ENCODE measurements at regions not wholly inside any gene's neighbourhood (a gene's known extent, or its start where the extent isn't known, plus 50 kb on each side); places are given as distances from the start of the nearest gene placed in this dataset.

GRCh38 chr4:137740141-137740540, 207.8 kb upstream of the PCDH18 start:
- Mint-ChIP-seq H3K4me1 (no peaks in the 10 kb centered on the region), H3K27me3 (ENCODE audit: insufficient read depth, low read depth, poor library complexity) (no peaks in the 10 kb centered on the region), H3K9me3 (no peaks in the 10 kb centered on the region), H3K36me3 (ENCODE audit: low read depth) (no peaks in the 10 kb centered on the region), H3K27ac (no peak overlapping the region), H3K4me3 (no peak overlapping the region)
- TF ChIP-seq, protein P1, sequence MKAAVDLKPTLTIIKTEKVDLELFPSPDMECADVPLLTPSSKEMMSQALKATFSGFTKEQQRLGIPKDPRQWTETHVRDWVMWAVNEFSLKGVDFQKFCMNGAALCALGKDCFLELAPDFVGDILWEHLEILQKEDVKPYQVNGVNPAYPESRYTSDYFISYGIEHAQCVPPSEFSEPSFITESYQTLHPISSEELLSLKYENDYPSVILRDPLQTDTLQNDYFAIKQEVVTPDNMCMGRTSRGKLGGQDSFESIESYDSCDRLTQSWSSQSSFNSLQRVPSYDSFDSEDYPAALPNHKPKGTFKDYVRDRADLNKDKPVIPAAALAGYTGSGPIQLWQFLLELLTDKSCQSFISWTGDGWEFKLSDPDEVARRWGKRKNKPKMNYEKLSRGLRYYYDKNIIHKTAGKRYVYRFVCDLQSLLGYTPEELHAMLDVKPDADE (IDR thresholded peaks at IDR 0.05): no peak
- no peak for TF ChIP-seq EZH2 (IDR thresholded peaks at IDR 0.05; ENCODE audit: low read depth, unreplicated experiment)
- TF ChIP-seq ZNF114 (CRISPR knock-in tag; IDR thresholded peaks at IDR 0.05): no peak
- TF ChIP-seq, protein P2, sequence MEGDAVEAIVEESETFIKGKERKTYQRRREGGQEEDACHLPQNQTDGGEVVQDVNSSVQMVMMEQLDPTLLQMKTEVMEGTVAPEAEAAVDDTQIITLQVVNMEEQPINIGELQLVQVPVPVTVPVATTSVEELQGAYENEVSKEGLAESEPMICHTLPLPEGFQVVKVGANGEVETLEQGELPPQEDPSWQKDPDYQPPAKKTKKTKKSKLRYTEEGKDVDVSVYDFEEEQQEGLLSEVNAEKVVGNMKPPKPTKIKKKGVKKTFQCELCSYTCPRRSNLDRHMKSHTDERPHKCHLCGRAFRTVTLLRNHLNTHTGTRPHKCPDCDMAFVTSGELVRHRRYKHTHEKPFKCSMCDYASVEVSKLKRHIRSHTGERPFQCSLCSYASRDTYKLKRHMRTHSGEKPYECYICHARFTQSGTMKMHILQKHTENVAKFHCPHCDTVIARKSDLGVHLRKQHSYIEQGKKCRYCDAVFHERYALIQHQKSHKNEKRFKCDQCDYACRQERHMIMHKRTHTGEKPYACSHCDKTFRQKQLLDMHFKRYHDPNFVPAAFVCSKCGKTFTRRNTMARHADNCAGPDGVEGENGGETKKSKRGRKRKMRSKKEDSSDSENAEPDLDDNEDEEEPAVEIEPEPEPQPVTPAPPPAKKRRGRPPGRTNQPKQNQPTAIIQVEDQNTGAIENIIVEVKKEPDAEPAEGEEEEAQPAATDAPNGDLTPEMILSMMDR (conservative IDR thresholded peaks at IDR 0.05; ENCODE audit: low read depth in 2 of 2): no peak
- TF ChIP-seq, protein P3, sequence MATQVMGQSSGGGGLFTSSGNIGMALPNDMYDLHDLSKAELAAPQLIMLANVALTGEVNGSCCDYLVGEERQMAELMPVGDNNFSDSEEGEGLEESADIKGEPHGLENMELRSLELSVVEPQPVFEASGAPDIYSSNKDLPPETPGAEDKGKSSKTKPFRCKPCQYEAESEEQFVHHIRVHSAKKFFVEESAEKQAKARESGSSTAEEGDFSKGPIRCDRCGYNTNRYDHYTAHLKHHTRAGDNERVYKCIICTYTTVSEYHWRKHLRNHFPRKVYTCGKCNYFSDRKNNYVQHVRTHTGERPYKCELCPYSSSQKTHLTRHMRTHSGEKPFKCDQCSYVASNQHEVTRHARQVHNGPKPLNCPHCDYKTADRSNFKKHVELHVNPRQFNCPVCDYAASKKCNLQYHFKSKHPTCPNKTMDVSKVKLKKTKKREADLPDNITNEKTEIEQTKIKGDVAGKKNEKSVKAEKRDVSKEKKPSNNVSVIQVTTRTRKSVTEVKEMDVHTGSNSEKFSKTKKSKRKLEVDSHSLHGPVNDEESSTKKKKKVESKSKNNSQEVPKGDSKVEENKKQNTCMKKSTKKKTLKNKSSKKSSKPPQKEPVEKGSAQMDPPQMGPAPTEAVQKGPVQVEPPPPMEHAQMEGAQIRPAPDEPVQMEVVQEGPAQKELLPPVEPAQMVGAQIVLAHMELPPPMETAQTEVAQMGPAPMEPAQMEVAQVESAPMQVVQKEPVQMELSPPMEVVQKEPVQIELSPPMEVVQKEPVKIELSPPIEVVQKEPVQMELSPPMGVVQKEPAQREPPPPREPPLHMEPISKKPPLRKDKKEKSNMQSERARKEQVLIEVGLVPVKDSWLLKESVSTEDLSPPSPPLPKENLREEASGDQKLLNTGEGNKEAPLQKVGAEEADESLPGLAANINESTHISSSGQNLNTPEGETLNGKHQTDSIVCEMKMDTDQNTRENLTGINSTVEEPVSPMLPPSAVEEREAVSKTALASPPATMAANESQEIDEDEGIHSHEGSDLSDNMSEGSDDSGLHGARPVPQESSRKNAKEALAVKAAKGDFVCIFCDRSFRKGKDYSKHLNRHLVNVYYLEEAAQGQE (IDR thresholded peaks at IDR 0.05; ENCODE audit: unreplicated experiment): no peak
- no peak for TF ChIP-seq JUNB (IDR thresholded peaks at IDR 0.05; ENCODE audit: unreplicated experiment)
- TF ChIP-seq CREB1 (CRISPR knock-in tag; IDR thresholded peaks at IDR 0.05; ENCODE audit: low read depth): no peak
- TF ChIP-seq EZH2phosphoT487 (IDR thresholded peaks at IDR 0.05; ENCODE audit: unreplicated experiment): no peak
- TF ChIP-seq STAT1 (IDR thresholded peaks at IDR 0.05; ENCODE audit: unreplicated experiment): no peak
- TF ChIP-seq ZNF462 (CRISPR knock-in tag; IDR thresholded peaks at IDR 0.05): no peak
- TF ChIP-seq POLR2AphosphoS5 (IDR thresholded peaks at IDR 0.05; ENCODE audit: low read depth): no peak
- no peak for TF ChIP-seq ZNF331 (CRISPR knock-in tag; IDR thresholded peaks at IDR 0.05; ENCODE audit: low read depth)
- TF ChIP-seq NANOG (IDR thresholded peaks at IDR 0.05; ENCODE audit: borderline replicate concordance): no peak
- Histone ChIP-seq H3K9me2 (ENCODE audit: insufficient read depth) (no peaks in the 10 kb centered on the region), H3K27ac (ENCODE audit: low read depth) (no peak overlapping the region), H3K4me2 (no peak overlapping the region), H4K20me1 (replicated peaks; ENCODE audit: insufficient read depth) (no peaks in the 10 kb centered on the region), H2AFZ (no peak overlapping the region), H3K79me2 (replicated peaks; ENCODE audit: insufficient read depth) (no peaks in the 10 kb centered on the region), H3K36me3 (ENCODE audit: insufficient read depth) (no peaks in the 10 kb centered on the region), H3K4me1 (ENCODE audit: insufficient read depth) (no peaks in the 10 kb centered on the region), H3K4me3 (no peak overlapping the region), H3F3A (replicated peaks; ENCODE audit: low read depth) (no peaks in the 10 kb centered on the region), H3K27me3 (ENCODE audit: insufficient read depth) (no peaks in the 10 kb centered on the region)
- no peak for ATAC-seq
- no peak for DNase-seq (ENCODE audit: low spot score)
